ENCODE measurements at regions not wholly inside any gene's neighbourhood (a gene's known extent, or its start where the extent isn't known, plus 50 kb on each side); places are given as distances from the start of the nearest gene placed in this dataset.

- no peak for DNase-seq (ENCODE audit: low read depth)
- no peak overlapping the region for H3K4me3 ChIP-seq (ENCODE audit: low read depth, low read length)
- no peak for FAIRE-seq
- no peak for TF ChIP-seq CTCF (IDR thresholded peaks at IDR 0.05; ENCODE audit: insufficient read depth, low read length, severe bottlenecking)
- H3K27me3 ChIP-seq (ENCODE audit: control insufficient read depth, insufficient read depth, low read length), result peaks cover 2% of the 10 kb centered on the region
- no peaks in the 10 kb centered on the region for H3K36me3 ChIP-seq (ENCODE audit: control insufficient read depth, insufficient read depth, low read length)
Observed at GRCh38 chr1:184911103-184911745, 63.1 kb downstream of the NIBAN1 start.

- Histone ChIP-seq H3K27me3 (ENCODE audit: control insufficient read depth, insufficient read depth, low read length) (peaks cover 2% of the 10 kb centered on the region), H3K4me3 (ENCODE audit: low read depth, low read length) (no peak overlapping the region), H3K36me3 (ENCODE audit: control insufficient read depth, insufficient read depth, low read length) (no peaks in the 10 kb centered on the region)
- DNase-seq (ENCODE audit: low read depth) (peak; percentile 43), FAIRE-seq (no peak)
- TF ChIP-seq CTCF (IDR thresholded peaks at IDR 0.05; ENCODE audit: insufficient read depth, low read length, severe bottlenecking), result no peak
Observed at GRCh38 chr1:184910691-184911091, 63.6 kb downstream of the NIBAN1 start.

GRCh38 chr1:184910005-184910404 is 64.3 kb downstream of the NIBAN1 start:
- no peak for FAIRE-seq
- H3K4me3 ChIP-seq (ENCODE audit: low read depth, low read length), result no peak overlapping the region
- no peak for TF ChIP-seq CTCF (IDR thresholded peaks at IDR 0.05; ENCODE audit: insufficient read depth, low read length, severe bottlenecking)
- H3K36me3 ChIP-seq (ENCODE audit: control insufficient read depth, insufficient read depth, low read length), result no peaks in the 10 kb centered on the region
- DNase-seq (ENCODE audit: low read depth), result no peak
- peaks cover 2% of the 10 kb centered on the region for H3K27me3 ChIP-seq (ENCODE audit: control insufficient read depth, insufficient read depth, low read length)

- no peaks in the 10 kb centered on the region for H3K36me3 ChIP-seq (ENCODE audit: control insufficient read depth, insufficient read depth, low read length)
- no peak overlapping the region for H3K4me3 ChIP-seq (ENCODE audit: low read depth, low read length)
- FAIRE-seq (no peak), DNase-seq (ENCODE audit: low read depth) (no peak)
- no peak for TF ChIP-seq CTCF (IDR thresholded peaks at IDR 0.05; ENCODE audit: insufficient read depth, low read length, severe bottlenecking)
- peaks cover 2% of the 10 kb centered on the region for H3K27me3 ChIP-seq (ENCODE audit: control insufficient read depth, insufficient read depth, low read length)
Observed at GRCh38 chr1:184909019-184909418, 65.3 kb downstream of the NIBAN1 start.

- DNase-seq (ENCODE audit: low read depth) (no peak), FAIRE-seq (no peak)
- TF ChIP-seq CTCF (IDR thresholded peaks at IDR 0.05; ENCODE audit: insufficient read depth, low read length, severe bottlenecking), result no peak
- Histone ChIP-seq H3K27me3 (ENCODE audit: control insufficient read depth, insufficient read depth, low read length) (peaks cover 2% of the 10 kb centered on the region), H3K36me3 (ENCODE audit: control insufficient read depth, insufficient read depth, low read length) (no peaks in the 10 kb centered on the region), H3K4me3 (ENCODE audit: low read depth, low read length) (no peak overlapping the region)
Observed at GRCh38 chr1:184908506-184908905, 65.8 kb downstream of the NIBAN1 start.

GRCh38 chr1:184907500-184907899 is 66.8 kb downstream of the NIBAN1 start:
- H3K36me3 ChIP-seq (ENCODE audit: control insufficient read depth, insufficient read depth, low read length), result no peaks in the 10 kb centered on the region
- no peak for FAIRE-seq
- TF ChIP-seq CTCF (IDR thresholded peaks at IDR 0.05; ENCODE audit: insufficient read depth, low read length, severe bottlenecking), result no peak
- DNase-seq (ENCODE audit: low read depth), result no peak
- H3K27me3 ChIP-seq (ENCODE audit: control insufficient read depth, insufficient read depth, low read length), result peaks cover 2% of the 10 kb centered on the region
- H3K4me3 ChIP-seq (ENCODE audit: low read depth, low read length), result no peak overlapping the region

All from bronchial epithelial cell (primary cell).